Left lobe of liver (tissue), 2 donors: ENCODE measurements at regions not wholly inside any gene's neighbourhood (a gene's known extent, or its start where the extent isn't known, plus 50 kb on each side); places are given as distances from the start of the nearest gene placed in this dataset.

Experiments
- ATAC-seq: fragments of 200-7000 bp; cut with Tn5 transposase; one replicate; pipeline ENCODE4 v1.9.1; 2020; ENCODE audit warnings: mild to moderate bottlenecking, moderate library complexity
- DNase-seq: peaks from one replicate; pipeline ENCODE4 v3.0.0-alpha.2; 2020; ENCODE audit warnings: low spot score
- donor health status: DM: no; HTN: no; CAD: no; lungs with moderate emphysema.
- donor health status: DM: no; HTN: yes; CAD: no.

- ATAC-seq (no peak), DNase-seq (no peak)
Measured at GRCh38 chr2:238731961-238732360, 115.9 kb upstream of the TWIST2 start.

DNA sequence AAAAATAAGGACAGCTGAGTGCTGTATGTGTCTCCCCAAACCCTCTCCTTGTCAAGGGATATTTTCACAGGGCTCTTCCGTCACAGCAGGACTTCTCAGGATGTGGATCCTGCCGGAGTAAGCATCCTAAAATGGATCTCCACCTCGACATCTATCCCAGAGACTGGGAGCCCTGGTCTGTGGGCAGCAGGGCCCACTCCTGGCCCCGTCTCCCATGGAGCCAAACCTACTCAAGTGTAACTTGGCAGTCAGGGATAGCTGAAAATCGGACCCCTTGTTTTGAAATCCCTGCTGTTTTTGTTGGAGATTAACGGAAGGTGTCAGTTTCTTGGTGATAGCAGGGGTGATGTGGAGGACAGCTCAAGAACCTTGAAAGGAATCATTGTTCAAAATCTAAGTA is 109.0 kb upstream of the TWIST2 start:
- no peak for DNase-seq
- ATAC-seq = no peak

DNA sequence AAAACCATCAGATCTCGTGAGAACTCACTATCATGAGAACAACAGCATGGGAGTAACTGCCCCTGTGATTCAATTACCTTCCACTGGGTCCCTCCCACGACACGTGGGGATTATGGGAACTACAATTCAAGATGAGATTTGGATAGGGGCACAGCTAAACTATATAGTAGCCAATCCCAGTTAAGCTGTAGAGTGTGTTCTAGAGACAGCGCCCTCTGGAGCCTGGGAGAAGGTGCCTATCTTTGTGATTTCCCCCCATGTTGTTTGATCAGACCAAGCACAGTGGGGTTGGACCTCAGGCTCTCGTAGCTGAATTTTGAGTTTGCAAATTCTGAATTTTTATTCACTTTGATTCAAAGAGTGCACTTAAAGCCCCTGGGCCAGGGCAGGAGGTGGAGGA is 108.2 kb upstream of the TWIST2 start:
- DNase-seq = no peak
- no peak for ATAC-seq

DNA sequence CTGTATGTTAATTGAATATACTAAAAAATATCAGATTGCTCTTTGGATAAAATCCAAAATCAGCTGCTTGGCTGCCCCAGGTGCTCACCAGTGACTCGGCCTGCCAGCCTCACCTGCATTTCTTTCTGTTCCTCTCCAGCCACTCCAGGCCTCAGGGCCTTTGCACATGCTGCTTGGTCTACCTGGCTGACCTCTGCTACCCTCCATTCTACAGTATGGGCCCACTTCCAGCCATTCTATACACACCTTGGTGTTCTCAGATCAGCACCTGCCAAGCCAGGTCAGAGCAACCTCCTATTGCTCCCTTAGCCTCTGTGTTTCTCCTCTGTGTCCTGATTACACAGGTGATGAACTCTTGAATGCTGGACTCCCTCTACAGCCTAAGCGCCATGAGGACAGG is 106.6 kb upstream of the TWIST2 start:
- no peak for ATAC-seq
- no peak for DNase-seq

DNA sequence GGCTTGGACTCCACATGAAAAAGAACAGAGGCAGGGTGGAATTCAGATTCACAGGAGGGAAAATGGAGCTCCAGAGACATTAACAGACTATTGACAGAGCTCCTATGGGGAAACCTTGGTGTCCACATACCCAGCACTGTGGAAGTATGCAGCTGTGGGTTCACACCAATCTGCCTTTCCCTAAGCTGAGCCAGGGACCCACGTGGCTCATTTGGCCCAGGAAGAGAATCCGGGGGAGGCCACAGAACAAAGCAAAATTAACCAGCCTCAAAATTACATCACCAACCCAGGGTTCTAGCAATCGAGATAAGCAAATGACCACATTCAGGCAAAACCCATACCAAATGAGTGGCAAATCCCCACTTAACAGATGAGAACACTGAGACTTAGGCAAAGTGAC is 105.8 kb upstream of the TWIST2 start:
- no peak for ATAC-seq
- no peak for DNase-seq

- ATAC-seq (no peak), DNase-seq (no peak)
Measured at GRCh38 chr2:238742664-238743063, 105.2 kb upstream of the TWIST2 start.

GRCh38 chr2:238743243-238744065 is 104.4 kb upstream of the TWIST2 start:
- ATAC-seq = no peak
- DNase-seq = no peak

DNA sequence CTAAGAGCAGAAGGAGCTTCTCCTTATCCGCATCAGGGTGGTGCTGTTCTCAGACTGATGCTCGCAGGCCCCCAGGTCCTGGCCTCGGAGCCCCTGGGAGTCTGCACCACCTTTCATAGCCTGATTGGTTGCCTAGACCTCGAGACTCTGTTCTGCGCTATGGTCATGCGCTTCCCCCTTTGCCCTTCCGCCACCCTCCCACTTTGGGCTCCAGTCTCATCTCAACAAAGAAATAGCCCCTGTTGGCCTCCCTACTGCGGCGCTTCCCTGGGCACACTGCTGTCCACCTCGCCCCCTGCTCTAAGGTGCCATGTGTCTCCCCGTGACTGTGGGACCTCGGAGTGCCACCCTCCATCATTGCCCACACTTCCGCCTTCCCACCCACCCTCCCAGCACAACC is 102.9 kb upstream of the TWIST2 start:
- no peak for DNase-seq
- no peak for ATAC-seq

- ATAC-seq = no peak
- no peak for DNase-seq
Measured at GRCh38 chr2:238745997-238746396, 101.9 kb upstream of the TWIST2 start.

GRCh38 chr2:238747114-238747513 is 100.8 kb upstream of the TWIST2 start:
- DNase-seq (no peak), ATAC-seq (no peak)

DNA sequence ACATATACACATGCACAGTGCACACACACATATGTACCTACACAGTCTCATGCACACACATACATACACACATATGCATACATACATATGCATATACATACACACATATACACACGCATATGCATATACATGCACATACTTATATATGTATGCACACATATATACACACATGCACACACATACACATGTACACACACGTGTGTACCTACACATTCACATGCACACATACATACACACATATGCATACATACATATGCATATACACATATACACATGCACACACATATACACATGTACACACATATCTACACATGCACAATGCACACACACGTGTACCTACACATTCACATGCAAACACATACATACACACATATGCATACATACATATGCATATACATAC is 100.3 kb upstream of the TWIST2 start:
- ATAC-seq = no peak
- no peak for DNase-seq

DNA sequence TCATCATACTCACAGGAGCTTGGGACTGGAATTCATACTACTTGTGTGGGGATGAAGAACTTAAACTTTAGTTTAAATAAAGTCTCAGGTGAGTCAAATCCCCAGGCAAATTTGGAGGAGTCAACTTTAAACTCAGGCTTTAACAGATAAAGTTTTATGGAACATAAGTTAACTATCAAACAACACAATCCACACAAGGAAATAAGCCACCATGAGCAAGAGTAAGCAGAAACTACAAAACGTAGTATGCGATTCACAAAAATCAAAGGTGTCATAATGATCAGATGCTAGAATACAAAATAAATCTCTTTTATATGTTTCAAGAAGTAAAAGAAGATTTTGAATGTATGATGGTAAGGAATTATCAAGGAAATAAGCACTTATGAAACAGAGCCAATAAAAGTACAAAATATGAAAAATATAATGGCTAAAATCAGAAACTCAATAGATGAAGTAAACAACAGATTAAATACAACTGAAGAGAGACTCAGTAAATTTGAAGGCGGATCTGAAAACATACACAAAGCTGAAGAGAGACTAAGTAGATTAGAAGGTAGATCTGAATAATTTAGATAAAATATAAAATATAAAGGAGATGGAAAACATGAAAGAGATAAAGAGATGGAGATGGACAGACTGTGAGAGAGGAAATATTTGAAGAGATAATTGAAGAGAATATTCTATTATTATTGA is 97.5 kb upstream of the TWIST2 start:
- ATAC-seq = no peak
- no peak for DNase-seq

DNA sequence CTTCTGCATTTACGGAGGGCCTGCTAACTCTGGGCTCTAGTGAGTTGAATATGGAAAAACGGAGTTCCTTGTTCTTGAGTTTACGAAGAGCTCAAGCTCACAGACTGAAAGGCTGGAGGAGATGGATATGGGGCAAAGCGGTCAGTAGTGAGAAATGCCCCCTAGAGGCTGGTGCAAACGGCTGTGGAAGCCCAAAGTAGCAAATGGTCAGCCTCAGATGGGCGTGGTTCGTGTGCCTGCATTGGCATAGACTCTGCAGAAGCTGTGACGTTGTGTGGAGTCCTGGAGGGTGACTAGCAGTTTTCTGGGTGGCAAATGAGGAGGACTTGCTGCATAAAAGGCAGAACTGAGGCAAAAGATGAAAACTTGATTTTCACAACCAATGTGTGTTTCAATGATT is 93.6 kb upstream of the TWIST2 start:
- peak; percentile 40 for DNase-seq

DNA sequence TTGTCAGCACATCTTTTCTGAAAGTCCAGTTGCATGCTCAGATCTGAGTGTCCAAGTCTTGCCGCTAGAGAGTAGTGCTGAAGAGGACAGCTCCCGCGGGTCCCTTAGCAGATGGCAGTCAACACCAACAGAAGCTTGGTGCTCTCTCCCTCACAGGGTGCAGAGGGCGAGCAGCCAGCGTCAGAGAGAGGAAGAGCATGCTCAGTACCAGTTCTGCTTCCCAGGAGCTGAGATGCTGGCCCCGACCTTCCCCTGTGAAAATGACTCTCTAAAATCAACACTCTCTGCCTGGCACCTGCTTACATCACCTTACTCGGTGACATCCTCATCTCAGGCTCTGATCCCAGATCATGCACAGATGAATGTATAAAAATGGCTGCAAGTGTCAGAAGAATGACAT is 86.0 kb upstream of the TWIST2 start:
- ATAC-seq = no peak
- DNase-seq = no peak

More for the DNA sequence above, 93.6 kb upstream of the TWIST2 start:
- ATAC-seq = peak; percentile 78

- no peak for ATAC-seq
Measured at GRCh38 chr2:238763471-238763995, 84.4 kb upstream of the TWIST2 start.

GRCh38 chr2:238765590-238765989 is 82.3 kb upstream of the TWIST2 start:
- ATAC-seq (no peak), DNase-seq (no peak)

More at GRCh38 chr2:238763471-238763995, 84.4 kb upstream of the TWIST2 start:
- no peak for DNase-seq

DNA sequence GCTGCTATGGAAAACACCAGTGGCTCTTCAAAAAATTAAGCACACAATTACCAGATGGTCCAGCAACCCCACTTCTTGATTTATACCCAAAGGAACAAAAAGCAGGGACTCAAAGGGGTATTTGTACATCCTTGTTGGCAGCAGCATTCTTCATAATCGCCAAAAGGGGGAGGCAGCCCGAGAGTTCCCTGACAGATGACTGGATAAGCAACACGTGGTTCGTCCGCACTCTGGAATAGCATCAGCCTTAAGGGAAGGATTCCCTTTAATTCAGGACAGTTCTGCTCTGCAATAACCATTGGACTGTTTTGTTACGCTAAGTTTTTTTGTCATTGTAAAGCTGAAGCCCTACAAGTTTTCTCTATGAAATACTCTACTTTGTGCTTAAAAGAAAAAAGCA is 76.7 kb upstream of the TWIST2 start:
- ATAC-seq (no peak), DNase-seq (no peak)

DNA sequence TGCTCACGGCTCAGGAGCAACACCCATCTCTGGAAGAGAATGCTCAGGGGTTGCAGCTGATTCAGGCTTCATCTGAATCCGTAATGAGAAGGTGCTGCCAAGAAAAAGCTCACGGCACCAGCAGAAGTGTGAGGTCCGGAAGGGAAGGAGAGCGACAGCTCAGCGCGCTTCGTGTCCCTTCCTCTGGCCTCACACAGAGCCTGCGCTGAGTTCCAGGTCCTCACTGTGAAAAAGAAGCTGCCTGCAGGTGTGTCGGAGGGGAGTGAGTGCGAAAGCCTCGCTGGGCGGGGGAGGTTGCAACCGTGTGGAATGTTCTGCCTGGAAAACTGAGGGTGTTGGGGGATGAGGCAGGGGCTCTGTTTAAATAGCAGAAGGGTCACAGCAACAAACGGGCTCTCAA is 76.2 kb upstream of the TWIST2 start:
- DNase-seq (no peak), ATAC-seq (no peak)

- ATAC-seq = no peak
- DNase-seq = no peak
Measured at GRCh38 chr2:238772635-238773297, 75.1 kb upstream of the TWIST2 start.

DNA sequence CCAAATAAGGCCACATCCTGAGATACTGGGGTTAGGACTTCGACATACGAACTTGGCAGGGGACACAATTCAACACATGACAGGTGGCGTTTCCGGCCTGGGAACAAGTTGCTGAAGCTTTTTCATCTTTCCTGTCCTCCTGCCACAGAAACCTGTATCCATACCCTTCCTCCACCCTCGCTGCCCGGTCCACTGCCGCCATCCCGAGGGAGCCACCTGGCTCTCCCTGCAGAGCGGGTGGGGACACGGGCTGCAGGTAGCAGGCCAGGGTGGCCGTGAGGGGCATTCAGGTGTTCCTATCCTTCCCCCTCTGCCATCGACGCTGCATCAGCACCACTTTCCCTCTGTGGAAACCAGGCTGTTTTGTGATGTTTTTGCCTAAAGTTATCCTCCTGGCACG is 74.4 kb upstream of the TWIST2 start:
- no peak for DNase-seq

GRCh38 chr2:238774071-238774470 is 73.8 kb upstream of the TWIST2 start:
- DNase-seq (no peak), ATAC-seq (no peak)

More for the DNA sequence above, 74.4 kb upstream of the TWIST2 start:
- ATAC-seq = no peak
